ENCODE measurements at regions not wholly inside any gene's neighbourhood (a gene's known extent, or its start where the extent isn't known, plus 50 kb on each side); places are given as distances from the start of the nearest gene placed in this dataset.

DNA sequence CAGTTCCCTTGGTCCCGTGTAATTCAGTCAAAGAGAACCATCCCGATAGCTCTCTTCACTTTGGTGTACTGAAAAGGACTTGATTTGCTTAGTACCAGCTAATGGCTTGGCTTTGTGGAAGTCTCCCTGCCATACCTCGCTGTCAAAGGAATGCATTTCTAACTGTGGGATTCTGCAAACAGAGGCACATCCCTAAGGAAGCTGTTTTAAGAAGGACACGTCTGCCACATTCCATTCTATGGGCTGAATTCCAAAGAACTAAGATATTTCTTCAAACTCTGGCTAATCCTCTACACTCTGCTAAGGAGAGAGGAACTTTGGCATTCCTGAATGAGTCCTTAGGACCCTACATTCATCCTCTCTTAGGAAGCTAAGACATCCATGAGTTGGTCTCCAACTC lies 327.9 kb downstream of the SFMBT2 start:
- TF ChIP-seq, protein P1, sequence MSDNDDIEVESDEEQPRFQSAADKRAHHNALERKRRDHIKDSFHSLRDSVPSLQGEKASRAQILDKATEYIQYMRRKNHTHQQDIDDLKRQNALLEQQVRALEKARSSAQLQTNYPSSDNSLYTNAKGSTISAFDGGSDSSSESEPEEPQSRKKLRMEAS (IDR thresholded peaks at IDR 0.05), result no peak
- TF ChIP-seq CBX3 (IDR thresholded peaks at IDR 0.05; ENCODE audit: low read depth), result no peak
- TF ChIP-seq SIN3A (IDR thresholded peaks at IDR 0.05; ENCODE audit: low read depth), result no peak
- no peak for TF ChIP-seq CEBPB (IDR thresholded peaks at IDR 0.05; ENCODE audit: low read depth)
- TF ChIP-seq, protein P2, sequence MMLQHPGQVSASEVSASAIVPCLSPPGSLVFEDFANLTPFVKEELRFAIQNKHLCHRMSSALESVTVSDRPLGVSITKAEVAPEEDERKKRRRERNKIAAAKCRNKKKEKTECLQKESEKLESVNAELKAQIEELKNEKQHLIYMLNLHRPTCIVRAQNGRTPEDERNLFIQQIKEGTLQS (IDR thresholded peaks at IDR 0.05), result no peak
- Histone ChIP-seq H3K4me2 (ENCODE audit: low read length) (no peak overlapping the region), H2AFZ (ENCODE audit: low read depth, low read length, poor library complexity, severe bottlenecking) (no peak overlapping the region)

DNA sequence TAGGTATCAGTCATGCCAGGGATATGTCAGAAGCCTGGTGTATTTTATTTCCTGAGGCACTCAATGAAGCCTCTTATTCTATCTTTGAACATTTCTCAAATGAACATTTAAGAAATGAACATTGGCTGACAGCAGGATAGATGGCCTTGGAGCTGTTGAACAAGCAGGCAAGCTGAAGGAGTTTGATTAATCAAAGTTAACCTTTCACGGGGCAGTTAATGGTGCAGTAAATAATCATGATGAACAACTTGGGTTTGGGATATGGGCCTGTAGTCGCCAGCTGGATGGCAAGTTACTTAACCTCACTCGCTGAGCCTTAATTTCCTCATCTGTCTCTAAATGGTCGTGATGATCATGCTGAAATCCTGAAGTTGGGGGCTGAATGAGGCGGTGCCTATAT lies 333.0 kb downstream of the SFMBT2 start:
- DNase-seq (ENCODE audit: low read depth, low spot score), result no peak
- no peak overlapping the region for H2AFZ ChIP-seq (ENCODE audit: low read depth, low read length, poor library complexity, severe bottlenecking)
- TF ChIP-seq, protein P2 (IDR thresholded peaks at IDR 0.05), result no peak
- CTCF ChIA-PET, result no interaction called here
- no peak overlapping the region for H3K4me3 ChIP-seq (replicated peaks in 1 of 2; ENCODE audit: low read depth in 1 of 2, low read length in 2 of 2)
- H3K27me3 ChIP-seq (ENCODE audit: insufficient read depth, low read length), result peaks cover 4% of the 10 kb centered on the region; the same call in 1 of the 2 replicates
- no peak overlapping the region for H3K27ac ChIP-seq (ENCODE audit: low read depth, low read length)
- BruUV-seq (replicated peaks), result no TSS peak
- H3K36me3 ChIP-seq (ENCODE audit: control insufficient read depth in 1 of 2, insufficient read depth in 2 of 2, low read length in 2 of 2), result no peaks in the 10 kb centered on the region
- ATAC-seq, result no peak
- POLR2A ChIA-PET, result no interaction called here
- no peaks in the 10 kb centered on the region for H3K79me2 ChIP-seq (ENCODE audit: insufficient read depth, low read length)
- H3K9ac ChIP-seq (ENCODE audit: low read length), result no peak overlapping the region
- no peaks in the 10 kb centered on the region for H3K9me3 ChIP-seq (ENCODE audit: control insufficient read depth in 1 of 2, insufficient read depth in 1 of 2, low read depth in 1 of 2, low read length in 2 of 2)
- RAD21 ChIA-PET (ENCODE audit: low non-redundant PET in 1 of 2, low total read pairs in 2 of 2, uncharacterized antibody in 2 of 2, unreplicated experiment in 2 of 2), result no interaction called here
- no peaks in the 10 kb centered on the region for H3K9me2 ChIP-seq (ENCODE audit: insufficient read depth)
- H4K20me1 ChIP-seq (ENCODE audit: insufficient read depth), result no peaks in the 10 kb centered on the region
- H3K4me1 ChIP-seq (ENCODE audit: control insufficient read depth in 1 of 2, insufficient read depth in 2 of 2, low read length in 2 of 2), result no peaks in the 10 kb centered on the region
- intact Hi-C loops (cut with micrococcal nuclease), result no loop called here
- no peak overlapping the region for H3K4me2 ChIP-seq (ENCODE audit: low read length)

More for the DNA sequence above, 327.9 kb downstream of the SFMBT2 start:
- DNase-seq (ENCODE audit: low read depth, low spot score) (no peak), ATAC-seq (no peak)
- intact Hi-C loops (cut with micrococcal nuclease), result no loop called here
- no peaks in the 10 kb centered on the region for H3K79me2 ChIP-seq (ENCODE audit: insufficient read depth, low read length)
- H4K20me1 ChIP-seq (ENCODE audit: insufficient read depth), result no peaks in the 10 kb centered on the region
- H3K27ac ChIP-seq (ENCODE audit: low read depth, low read length), result no peak overlapping the region
- no peaks in the 10 kb centered on the region; the same call in 1 of the 2 replicates for H3K27me3 ChIP-seq (ENCODE audit: insufficient read depth, low read length)
- no peaks in the 10 kb centered on the region for H3K9me2 ChIP-seq (ENCODE audit: insufficient read depth)
- H3K4me3 ChIP-seq (replicated peaks in 1 of 2; ENCODE audit: low read depth in 1 of 2, low read length in 2 of 2), result no peak overlapping the region
- no peaks in the 10 kb centered on the region for H3K4me1 ChIP-seq (ENCODE audit: control insufficient read depth in 1 of 2, insufficient read depth in 2 of 2, low read length in 2 of 2)
- H3K9me3 ChIP-seq (ENCODE audit: control insufficient read depth in 1 of 2, insufficient read depth in 1 of 2, low read depth in 1 of 2, low read length in 2 of 2), result no peaks in the 10 kb centered on the region
- no TSS peak for BruUV-seq (replicated peaks)
- no peaks in the 10 kb centered on the region for H3K36me3 ChIP-seq (ENCODE audit: control insufficient read depth in 1 of 2, insufficient read depth in 2 of 2, low read length in 2 of 2)
- no peak overlapping the region for H3K9ac ChIP-seq (ENCODE audit: low read length)
- ChIA-PET RAD21 (ENCODE audit: low non-redundant PET in 1 of 2, low total read pairs in 2 of 2, uncharacterized antibody in 2 of 2, unreplicated experiment in 2 of 2) (no interaction called here), POLR2A (no interaction called here), CTCF (no interaction called here)

All from HCT116 (cell line).